GM23338 (cell line): ENCODE measurements at regions not wholly inside any gene's neighbourhood (a gene's known extent, or its start where the extent isn't known, plus 50 kb on each side); places are given as distances from the start of the nearest gene placed in this dataset.

Experiments
- ATAC-seq: fragments of 200-7000 bp; cut with Tn5 transposase; 3 replicates; pipeline ENCODE4 v1.9.1; 2020
- DNase-seq: peaks from one replicate; pipeline ENCODE4 v3.0.0-alpha.2; 2015; ENCODE audit warnings: low spot score
- H2AFZ ChIP-seq: fragments of 200-600 bp; sonication (generic); 2 replicates; pipeline ENCODE4 v1.8.0; 2016; ENCODE audit warnings: antibody characterized with exemption, mild to moderate bottlenecking, moderate library complexity
- H3F3A ChIP-seq: fragments of 200-600 bp; sonication (generic); replicated peaks from 2 replicates; pipeline ENCODE4 v1.8.0; 2017; ENCODE audit warnings: antibody characterized with exemption, mixed run types, low read depth
- H3K27ac ChIP-seq: fragments of 200-600 bp; sonication (generic); 2 replicates; pipeline ENCODE4 v1.6.1; 2016; ENCODE audit warnings: low read depth
- H3K27me3 ChIP-seq: fragments of 200-600 bp; sonication (generic); 2 replicates; pipeline ENCODE4 v1.8.0; 2016; ENCODE audit warnings: mild to moderate bottlenecking, mixed run types, moderate library complexity; ENCODE audit not compliant: insufficient read depth
- H3K36me3 ChIP-seq: fragments of 200-600 bp; sonication (generic); 2 replicates; pipeline ENCODE4 v1.8.0; 2016; ENCODE audit warnings: mild to moderate bottlenecking; ENCODE audit not compliant: insufficient read depth
- H3K4me1 ChIP-seq: fragments of 200-600 bp; sonication (generic); 2 replicates; pipeline ENCODE4 v1.8.0; 2016; ENCODE audit warnings: mild to moderate bottlenecking, moderate library complexity; ENCODE audit not compliant: insufficient read depth
- H3K4me2 ChIP-seq: fragments of 200-600 bp; sonication (generic); 2 replicates; pipeline ENCODE4 v1.7.1; 2017; ENCODE audit warnings: mixed run types
- H3K4me3 ChIP-seq: fragments of 200-600 bp; sonication (generic); 2 replicates; pipeline ENCODE4 v1.6.1; 2016; ENCODE audit warnings: mixed run types
- H3K79me2 ChIP-seq: fragments of 200-600 bp; sonication (generic); replicated peaks from 2 replicates; pipeline ENCODE4 v1.8.0; 2017; ENCODE audit warnings: mild to moderate bottlenecking; ENCODE audit not compliant: insufficient read depth
- H3K9me2 ChIP-seq: fragments of 200-600 bp; sonication (generic); 2 replicates; pipeline ENCODE4 v1.8.0; 2017; ENCODE audit not compliant: insufficient read depth
- H4K20me1 ChIP-seq: fragments of 200-600 bp; sonication (generic); replicated peaks from 2 replicates; pipeline ENCODE4 v1.8.0; 2017; ENCODE audit warnings: mild to moderate bottlenecking; ENCODE audit not compliant: insufficient read depth
- H3K27ac Mint-ChIP-seq: 2 replicates; pipeline ENCODE4 v1.8.0; 2020; ENCODE audit warnings: inconsistent platforms, mild to moderate bottlenecking, moderate library complexity, mixed read lengths
- H3K27me3 Mint-ChIP-seq: 3 replicates; pipeline ENCODE4 v1.8.0; 2022; ENCODE audit warnings: low read depth, mild to moderate bottlenecking, moderate library complexity, mixed read lengths, inconsistent platforms; ENCODE audit not compliant: insufficient read depth, poor library complexity
- H3K36me3 Mint-ChIP-seq: 3 replicates; pipeline ENCODE4 v1.8.0; 2021; ENCODE audit warnings: low read depth, mild to moderate bottlenecking, inconsistent platforms, moderate library complexity, mixed read lengths
- H3K4me1 Mint-ChIP-seq: 3 replicates; pipeline ENCODE4 v1.8.0; 2020; ENCODE audit warnings: mild to moderate bottlenecking, inconsistent platforms, mixed read lengths
- H3K4me3 Mint-ChIP-seq: 3 replicates; pipeline ENCODE4 v1.8.0; 2021; ENCODE audit warnings: moderate library complexity, mild to moderate bottlenecking, inconsistent platforms, mixed read lengths
- H3K9me3 Mint-ChIP-seq: 3 replicates; pipeline ENCODE4 v1.8.0; 2020; ENCODE audit warnings: moderate library complexity, mild to moderate bottlenecking, inconsistent platforms, mixed read lengths
- EZH2 ChIP-seq: fragments of 200-600 bp; sonication (generic); IDR thresholded peaks from one replicate; pipeline ENCODE4 v1.8.0; 2017; ENCODE audit warnings: antibody characterized with exemption, mild to moderate bottlenecking, low read depth; ENCODE audit not compliant: unreplicated experiment
- JUNB ChIP-seq: IDR thresholded peaks from one replicate; pipeline ENCODE4 v1.6.1; 2016; ENCODE audit warnings: antibody characterized with exemption; ENCODE audit not compliant: unreplicated experiment
- NANOG ChIP-seq: IDR thresholded peaks from 2 replicates; pipeline ENCODE4 v1.6.1; 2016; ENCODE audit warnings: antibody characterized with exemption, borderline replicate concordance
- POLR2AphosphoS5 ChIP-seq: IDR thresholded peaks from 2 replicates; pipeline ENCODE4 v1.6.1; 2016; ENCODE audit warnings: antibody characterized with exemption, low read depth
- STAT1 ChIP-seq: IDR thresholded peaks from one replicate; pipeline ENCODE4 v1.6.1; 2016; ENCODE audit warnings: antibody characterized with exemption; ENCODE audit not compliant: unreplicated experiment
- ZNF114 ChIP-seq: fragments of 250-450 bp; sonication (Bioruptor Pico); IDR thresholded peaks from 2 replicates; pipeline ENCODE4 v1.5.0; 2020; ENCODE audit warnings: mild to moderate bottlenecking, moderate library complexity
- ZNF331 ChIP-seq: fragments of 250-450 bp; sonication (Bioruptor Pico); IDR thresholded peaks from 2 replicates; pipeline ENCODE4 v1.5.0; 2020; ENCODE audit warnings: low read depth, mild to moderate bottlenecking, moderate library complexity
- TF ChIP-seq, protein P1 (sequence below), 2 experiments: fragments of 200-600 bp in 1 of 2; sonication (generic) in 1 of 2; conservative IDR thresholded peaks; 2 replicates each; pipeline versions ENCODE4 v1.5.1 to v1.6.1; 2016 to 2017; ENCODE audit warnings: antibody characterized with exemption in 2 of 2, low read depth in 2 of 2, mild to moderate bottlenecking in 2 of 2, moderate library complexity in 1 of 2
- TF ChIP-seq, protein P2 (sequence below): IDR thresholded peaks from one replicate; pipeline ENCODE4 v1.6.1; 2018; ENCODE audit warnings: antibody characterized with exemption; ENCODE audit not compliant: unreplicated experiment
- TF ChIP-seq, protein P3 (sequence below): IDR thresholded peaks from 2 replicates; pipeline ENCODE4 v1.6.1; 2016; ENCODE audit warnings: antibody characterized with exemption
- TF ChIP-seq, protein P4 (sequence below): fragments of 250-450 bp; sonication (Bioruptor Pico); IDR thresholded peaks from 2 replicates; pipeline ENCODE4 v1.5.0; 2020; ENCODE audit warnings: mild to moderate bottlenecking, moderate library complexity

GRCh38 chr16:64740261-64740660 is 381.6 kb downstream of the CDH11 start:
- Mint-ChIP-seq H3K4me3 (no peak overlapping the region), H3K36me3 (no peaks in the 10 kb centered on the region), H3K27me3 (peaks cover 2% of the 10 kb centered on the region), H3K9me3 (0 out of 3 replicates have a peak, but pooled peaks cover 4% of the 10 kb centered on the region), H3K27ac (no peak overlapping the region), H3K4me1 (peaks cover 7% of the 10 kb centered on the region; the same call in 2 of the 3 replicates)
- no peak overlapping the region for H2AFZ ChIP-seq
- H3K36me3 ChIP-seq = no peaks in the 10 kb centered on the region
- H3K9me2 ChIP-seq = peaks cover 6% of the 10 kb centered on the region
- no peaks in the 10 kb centered on the region for H3K27me3 ChIP-seq
- no peak overlapping the region for H3K4me3 ChIP-seq
- TF ChIP-seq, protein P1, sequence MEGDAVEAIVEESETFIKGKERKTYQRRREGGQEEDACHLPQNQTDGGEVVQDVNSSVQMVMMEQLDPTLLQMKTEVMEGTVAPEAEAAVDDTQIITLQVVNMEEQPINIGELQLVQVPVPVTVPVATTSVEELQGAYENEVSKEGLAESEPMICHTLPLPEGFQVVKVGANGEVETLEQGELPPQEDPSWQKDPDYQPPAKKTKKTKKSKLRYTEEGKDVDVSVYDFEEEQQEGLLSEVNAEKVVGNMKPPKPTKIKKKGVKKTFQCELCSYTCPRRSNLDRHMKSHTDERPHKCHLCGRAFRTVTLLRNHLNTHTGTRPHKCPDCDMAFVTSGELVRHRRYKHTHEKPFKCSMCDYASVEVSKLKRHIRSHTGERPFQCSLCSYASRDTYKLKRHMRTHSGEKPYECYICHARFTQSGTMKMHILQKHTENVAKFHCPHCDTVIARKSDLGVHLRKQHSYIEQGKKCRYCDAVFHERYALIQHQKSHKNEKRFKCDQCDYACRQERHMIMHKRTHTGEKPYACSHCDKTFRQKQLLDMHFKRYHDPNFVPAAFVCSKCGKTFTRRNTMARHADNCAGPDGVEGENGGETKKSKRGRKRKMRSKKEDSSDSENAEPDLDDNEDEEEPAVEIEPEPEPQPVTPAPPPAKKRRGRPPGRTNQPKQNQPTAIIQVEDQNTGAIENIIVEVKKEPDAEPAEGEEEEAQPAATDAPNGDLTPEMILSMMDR (conservative IDR thresholded peaks at IDR 0.05; ENCODE audit: low read depth in 2 of 2) = no peak
- TF ChIP-seq, protein P2, sequence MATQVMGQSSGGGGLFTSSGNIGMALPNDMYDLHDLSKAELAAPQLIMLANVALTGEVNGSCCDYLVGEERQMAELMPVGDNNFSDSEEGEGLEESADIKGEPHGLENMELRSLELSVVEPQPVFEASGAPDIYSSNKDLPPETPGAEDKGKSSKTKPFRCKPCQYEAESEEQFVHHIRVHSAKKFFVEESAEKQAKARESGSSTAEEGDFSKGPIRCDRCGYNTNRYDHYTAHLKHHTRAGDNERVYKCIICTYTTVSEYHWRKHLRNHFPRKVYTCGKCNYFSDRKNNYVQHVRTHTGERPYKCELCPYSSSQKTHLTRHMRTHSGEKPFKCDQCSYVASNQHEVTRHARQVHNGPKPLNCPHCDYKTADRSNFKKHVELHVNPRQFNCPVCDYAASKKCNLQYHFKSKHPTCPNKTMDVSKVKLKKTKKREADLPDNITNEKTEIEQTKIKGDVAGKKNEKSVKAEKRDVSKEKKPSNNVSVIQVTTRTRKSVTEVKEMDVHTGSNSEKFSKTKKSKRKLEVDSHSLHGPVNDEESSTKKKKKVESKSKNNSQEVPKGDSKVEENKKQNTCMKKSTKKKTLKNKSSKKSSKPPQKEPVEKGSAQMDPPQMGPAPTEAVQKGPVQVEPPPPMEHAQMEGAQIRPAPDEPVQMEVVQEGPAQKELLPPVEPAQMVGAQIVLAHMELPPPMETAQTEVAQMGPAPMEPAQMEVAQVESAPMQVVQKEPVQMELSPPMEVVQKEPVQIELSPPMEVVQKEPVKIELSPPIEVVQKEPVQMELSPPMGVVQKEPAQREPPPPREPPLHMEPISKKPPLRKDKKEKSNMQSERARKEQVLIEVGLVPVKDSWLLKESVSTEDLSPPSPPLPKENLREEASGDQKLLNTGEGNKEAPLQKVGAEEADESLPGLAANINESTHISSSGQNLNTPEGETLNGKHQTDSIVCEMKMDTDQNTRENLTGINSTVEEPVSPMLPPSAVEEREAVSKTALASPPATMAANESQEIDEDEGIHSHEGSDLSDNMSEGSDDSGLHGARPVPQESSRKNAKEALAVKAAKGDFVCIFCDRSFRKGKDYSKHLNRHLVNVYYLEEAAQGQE = no peak
- TF ChIP-seq, protein P3, sequence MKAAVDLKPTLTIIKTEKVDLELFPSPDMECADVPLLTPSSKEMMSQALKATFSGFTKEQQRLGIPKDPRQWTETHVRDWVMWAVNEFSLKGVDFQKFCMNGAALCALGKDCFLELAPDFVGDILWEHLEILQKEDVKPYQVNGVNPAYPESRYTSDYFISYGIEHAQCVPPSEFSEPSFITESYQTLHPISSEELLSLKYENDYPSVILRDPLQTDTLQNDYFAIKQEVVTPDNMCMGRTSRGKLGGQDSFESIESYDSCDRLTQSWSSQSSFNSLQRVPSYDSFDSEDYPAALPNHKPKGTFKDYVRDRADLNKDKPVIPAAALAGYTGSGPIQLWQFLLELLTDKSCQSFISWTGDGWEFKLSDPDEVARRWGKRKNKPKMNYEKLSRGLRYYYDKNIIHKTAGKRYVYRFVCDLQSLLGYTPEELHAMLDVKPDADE = no peak
- TF ChIP-seq ZNF331 (CRISPR knock-in tag) (no peak), ZNF114 (CRISPR knock-in tag) (no peak), NANOG (no peak), POLR2AphosphoS5 (no peak), EZH2 (no peak), STAT1 (no peak), JUNB (no peak)
- TF ChIP-seq, protein P4, sequence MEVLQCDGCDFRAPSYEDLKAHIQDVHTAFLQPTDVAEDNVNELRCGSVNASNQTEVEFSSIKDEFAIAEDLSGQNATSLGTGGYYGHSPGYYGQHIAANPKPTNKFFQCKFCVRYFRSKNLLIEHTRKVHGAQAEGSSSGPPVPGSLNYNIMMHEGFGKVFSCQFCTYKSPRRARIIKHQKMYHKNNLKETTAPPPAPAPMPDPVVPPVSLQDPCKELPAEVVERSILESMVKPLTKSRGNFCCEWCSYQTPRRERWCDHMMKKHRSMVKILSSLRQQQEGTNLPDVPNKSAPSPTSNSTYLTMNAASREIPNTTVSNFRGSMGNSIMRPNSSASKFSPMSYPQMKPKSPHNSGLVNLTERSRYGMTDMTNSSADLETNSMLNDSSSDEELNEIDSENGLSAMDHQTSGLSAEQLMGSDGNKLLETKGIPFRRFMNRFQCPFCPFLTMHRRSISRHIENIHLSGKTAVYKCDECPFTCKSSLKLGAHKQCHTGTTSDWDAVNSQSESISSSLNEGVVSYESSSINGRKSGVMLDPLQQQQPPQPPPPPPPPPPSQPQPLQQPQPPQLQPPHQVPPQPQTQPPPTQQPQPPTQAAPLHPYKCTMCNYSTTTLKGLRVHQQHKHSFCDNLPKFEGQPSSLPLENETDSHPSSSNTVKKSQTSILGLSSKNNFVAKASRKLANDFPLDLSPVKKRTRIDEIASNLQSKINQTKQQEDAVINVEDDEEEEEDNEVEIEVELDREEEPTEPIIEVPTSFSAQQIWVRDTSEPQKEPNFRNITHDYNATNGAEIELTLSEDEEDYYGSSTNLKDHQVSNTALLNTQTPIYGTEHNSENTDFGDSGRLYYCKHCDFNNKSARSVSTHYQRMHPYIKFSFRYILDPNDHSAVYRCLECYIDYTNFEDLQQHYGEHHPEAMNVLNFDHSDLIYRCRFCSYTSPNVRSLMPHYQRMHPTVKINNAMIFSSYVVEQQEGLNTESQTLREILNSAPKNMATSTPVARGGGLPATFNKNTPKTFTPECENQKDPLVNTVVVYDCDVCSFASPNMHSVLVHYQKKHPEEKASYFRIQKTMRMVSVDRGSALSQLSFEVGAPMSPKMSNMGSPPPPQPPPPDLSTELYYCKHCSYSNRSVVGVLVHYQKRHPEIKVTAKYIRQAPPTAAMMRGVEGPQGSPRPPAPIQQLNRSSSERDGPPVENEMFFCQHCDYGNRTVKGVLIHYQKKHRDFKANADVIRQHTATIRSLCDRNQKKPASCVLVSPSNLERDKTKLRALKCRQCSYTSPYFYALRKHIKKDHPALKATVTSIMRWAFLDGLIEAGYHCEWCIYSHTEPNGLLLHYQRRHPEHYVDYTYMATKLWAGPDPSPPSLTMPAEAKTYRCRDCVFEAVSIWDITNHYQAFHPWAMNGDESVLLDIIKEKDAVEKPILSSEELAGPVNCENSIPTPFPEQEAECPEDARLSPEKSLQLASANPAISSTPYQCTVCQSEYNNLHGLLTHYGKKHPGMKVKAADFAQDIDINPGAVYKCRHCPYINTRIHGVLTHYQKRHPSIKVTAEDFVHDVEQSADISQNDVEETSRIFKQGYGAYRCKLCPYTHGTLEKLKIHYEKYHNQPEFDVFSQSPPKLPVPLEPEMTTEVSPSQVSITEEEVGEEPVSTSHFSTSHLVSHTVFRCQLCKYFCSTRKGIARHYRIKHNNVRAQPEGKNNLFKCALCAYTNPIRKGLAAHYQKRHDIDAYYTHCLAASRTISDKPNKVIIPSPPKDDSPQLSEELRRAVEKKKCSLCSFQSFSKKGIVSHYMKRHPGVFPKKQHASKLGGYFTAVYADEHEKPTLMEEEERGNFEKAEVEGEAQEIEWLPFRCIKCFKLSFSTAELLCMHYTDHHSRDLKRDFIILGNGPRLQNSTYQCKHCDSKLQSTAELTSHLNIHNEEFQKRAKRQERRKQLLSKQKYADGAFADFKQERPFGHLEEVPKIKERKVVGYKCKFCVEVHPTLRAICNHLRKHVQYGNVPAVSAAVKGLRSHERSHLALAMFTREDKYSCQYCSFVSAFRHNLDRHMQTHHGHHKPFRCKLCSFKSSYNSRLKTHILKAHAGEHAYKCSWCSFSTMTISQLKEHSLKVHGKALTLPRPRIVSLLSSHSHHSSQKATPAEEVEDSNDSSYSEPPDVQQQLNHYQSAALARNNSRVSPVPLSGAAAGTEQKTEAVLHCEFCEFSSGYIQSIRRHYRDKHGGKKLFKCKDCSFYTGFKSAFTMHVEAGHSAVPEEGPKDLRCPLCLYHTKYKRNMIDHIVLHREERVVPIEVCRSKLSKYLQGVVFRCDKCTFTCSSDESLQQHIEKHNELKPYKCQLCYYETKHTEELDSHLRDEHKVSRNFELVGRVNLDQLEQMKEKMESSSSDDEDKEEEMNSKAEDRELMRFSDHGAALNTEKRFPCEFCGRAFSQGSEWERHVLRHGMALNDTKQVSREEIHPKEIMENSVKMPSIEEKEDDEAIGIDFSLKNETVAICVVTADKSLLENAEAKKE = no peak
- H3K79me2 ChIP-seq = no peaks in the 10 kb centered on the region
- no peak for DNase-seq
- H3K4me2 ChIP-seq = no peak overlapping the region
- no peaks in the 10 kb centered on the region for H3F3A ChIP-seq
- H4K20me1 ChIP-seq = no peaks in the 10 kb centered on the region
- H3K27ac ChIP-seq = no peak overlapping the region
- no peak for ATAC-seq
- H3K4me1 ChIP-seq = no peaks in the 10 kb centered on the region; the same call in 1 of the 2 replicates
